Thoracic aorta (tissue), 2 donors: ENCODE measurements at regions not wholly inside any gene's neighbourhood (a gene's known extent, or its start where the extent isn't known, plus 50 kb on each side); places are given as distances from the start of the nearest gene placed in this dataset.

Experiments
- ATAC-seq: fragments of 150-250 bp; one replicate; pipeline ENCODE4 v1.8.0; 2017; ENCODE audit warnings: low read depth; ENCODE audit not compliant: insufficient number of reproducible peaks, low FRiP score
- DNase-seq: peaks from one replicate; pipeline ENCODE4 v3.0.0-alpha.2; 2020; ENCODE audit warnings: low spot score
- H3K27ac ChIP-seq, 2 donors: fragments of 200-600 bp; sonication (generic); 1 replicate in 1 of 2; 2 replicates in 1 of 2; pipeline ENCODE4 v1.5.1; 2016; ENCODE audit warnings: mild to moderate bottlenecking in 2 of 2, moderate library complexity in 2 of 2
- H3K27me3 ChIP-seq: fragments of 200-600 bp; sonication (generic); replicated peaks from 2 replicates; pipeline ENCODE4 v1.6.0; 2016; ENCODE audit warnings: mild to moderate bottlenecking; ENCODE audit not compliant: insufficient read depth
- H3K36me3 ChIP-seq: fragments of 200-600 bp; sonication (generic); one replicate; pipeline ENCODE4 v1.5.1; 2016
- H3K4me1 ChIP-seq, 2 donors: fragments of 200-600 bp; sonication (generic); 1 replicate in 1 of 2; 2 replicates in 1 of 2; pipeline versions ENCODE4 v1.5.1 to v1.6.0; 2016; ENCODE audit warnings: low read depth in 2 of 2, mild to moderate bottlenecking in 1 of 2; ENCODE audit not compliant: control insufficient read depth in 1 of 2
- H3K4me3 ChIP-seq: fragments of 200-600 bp; sonication (generic); 2 replicates; pipeline ENCODE4 v1.5.1; 2016; ENCODE audit warnings: mild to moderate bottlenecking
- H3K9me3 ChIP-seq: fragments of 200-600 bp; sonication (generic); 2 replicates; pipeline ENCODE4 v1.5.1; 2016
- TF ChIP-seq, protein P1 (sequence below): fragments of 200-600 bp; sonication (generic); IDR thresholded peaks from one replicate; pipeline ENCODE4 v1.5.1; 2019; ENCODE audit warnings: antibody characterized with exemption

DNA sequence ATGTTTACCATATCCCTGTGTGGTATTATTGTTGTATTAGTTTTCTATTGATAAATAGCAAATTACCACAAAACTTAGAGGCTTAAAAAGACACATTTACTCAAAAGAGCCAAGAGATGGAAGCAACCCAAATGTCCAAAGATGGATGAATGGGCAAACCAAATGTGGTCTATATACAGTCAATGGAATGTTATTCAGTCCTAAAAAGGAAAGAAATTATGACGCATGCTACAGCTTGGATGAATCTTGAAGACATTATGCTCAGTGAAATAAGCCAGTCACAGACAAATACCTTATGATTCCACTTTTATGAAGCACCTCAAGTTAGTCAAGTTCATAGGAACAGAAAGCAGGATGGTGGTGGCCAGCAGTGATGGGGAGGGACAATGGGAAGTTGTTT, 144.7 kb downstream of the QDPR start:
- H3K36me3 ChIP-seq, result no peaks in the 10 kb centered on the region
- ATAC-seq (no peak), DNase-seq (no peak)
- H3K27me3 ChIP-seq, result no peaks in the 10 kb centered on the region
- H3K4me1 ChIP-seq, result no peaks in the 10 kb centered on the region
- H3K27ac ChIP-seq, result no peak overlapping the region
- H3K4me3 ChIP-seq, result no peak overlapping the region
- TF ChIP-seq, protein P1, sequence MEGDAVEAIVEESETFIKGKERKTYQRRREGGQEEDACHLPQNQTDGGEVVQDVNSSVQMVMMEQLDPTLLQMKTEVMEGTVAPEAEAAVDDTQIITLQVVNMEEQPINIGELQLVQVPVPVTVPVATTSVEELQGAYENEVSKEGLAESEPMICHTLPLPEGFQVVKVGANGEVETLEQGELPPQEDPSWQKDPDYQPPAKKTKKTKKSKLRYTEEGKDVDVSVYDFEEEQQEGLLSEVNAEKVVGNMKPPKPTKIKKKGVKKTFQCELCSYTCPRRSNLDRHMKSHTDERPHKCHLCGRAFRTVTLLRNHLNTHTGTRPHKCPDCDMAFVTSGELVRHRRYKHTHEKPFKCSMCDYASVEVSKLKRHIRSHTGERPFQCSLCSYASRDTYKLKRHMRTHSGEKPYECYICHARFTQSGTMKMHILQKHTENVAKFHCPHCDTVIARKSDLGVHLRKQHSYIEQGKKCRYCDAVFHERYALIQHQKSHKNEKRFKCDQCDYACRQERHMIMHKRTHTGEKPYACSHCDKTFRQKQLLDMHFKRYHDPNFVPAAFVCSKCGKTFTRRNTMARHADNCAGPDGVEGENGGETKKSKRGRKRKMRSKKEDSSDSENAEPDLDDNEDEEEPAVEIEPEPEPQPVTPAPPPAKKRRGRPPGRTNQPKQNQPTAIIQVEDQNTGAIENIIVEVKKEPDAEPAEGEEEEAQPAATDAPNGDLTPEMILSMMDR, result no peak
- H3K9me3 ChIP-seq, result no peaks in the 10 kb centered on the region

DNA sequence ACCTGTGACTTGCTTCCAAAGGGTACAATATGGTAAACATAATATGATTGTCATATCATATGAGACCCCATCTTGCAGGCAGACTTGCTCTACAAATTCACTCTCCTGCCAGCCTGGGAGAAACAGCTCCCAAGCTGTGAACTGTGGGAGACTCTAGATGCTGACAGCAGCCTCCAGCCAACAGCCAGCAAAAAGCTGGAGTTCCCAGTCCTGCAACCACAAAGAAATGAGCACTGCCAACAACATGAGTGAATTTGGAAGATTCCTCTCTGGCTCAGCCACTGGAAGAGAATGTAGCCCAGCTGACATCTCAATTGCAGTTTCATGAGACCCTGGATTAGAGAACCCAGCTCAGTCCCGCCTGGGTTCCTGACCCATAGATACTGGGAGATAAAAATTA, 145.4 kb downstream of the QDPR start:
- H3K36me3 ChIP-seq, result no peaks in the 10 kb centered on the region
- H3K4me3 ChIP-seq, result no peak overlapping the region
- TF ChIP-seq, protein P1, result no peak
- ATAC-seq (no peak), DNase-seq (no peak)
- H3K4me1 ChIP-seq, result no peaks in the 10 kb centered on the region
- H3K27me3 ChIP-seq, result no peaks in the 10 kb centered on the region
- H3K9me3 ChIP-seq, result no peaks in the 10 kb centered on the region
- no peak overlapping the region for H3K27ac ChIP-seq

DNA sequence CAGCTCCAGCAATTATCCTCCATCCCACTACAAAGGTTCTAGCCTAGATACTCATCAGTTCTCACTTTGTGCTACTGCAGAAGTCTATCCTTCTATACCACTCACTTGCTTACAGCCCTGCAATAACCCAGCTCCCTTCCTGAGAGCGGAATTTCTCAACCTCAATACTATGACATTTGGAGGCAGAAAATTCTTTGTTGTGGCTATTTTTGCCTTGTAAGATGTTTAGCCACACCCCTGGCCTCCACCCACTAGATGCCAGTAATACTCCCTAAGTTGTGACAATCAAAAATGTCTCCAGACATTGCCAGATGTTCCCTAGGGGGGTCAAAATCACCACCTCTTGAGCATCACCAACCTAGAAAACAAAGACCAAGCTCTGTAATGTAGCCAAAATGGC, 149.5 kb downstream of the QDPR start:
- Histone ChIP-seq H3K27ac (no peak overlapping the region), H3K4me3 (no peak overlapping the region), H3K9me3 (no peaks in the 10 kb centered on the region), H3K27me3 (no peaks in the 10 kb centered on the region), H3K36me3 (no peaks in the 10 kb centered on the region), H3K4me1 (no peaks in the 10 kb centered on the region)
- TF ChIP-seq, protein P1, result no peak
- ATAC-seq, result no peak
- DNase-seq, result no peak

DNA sequence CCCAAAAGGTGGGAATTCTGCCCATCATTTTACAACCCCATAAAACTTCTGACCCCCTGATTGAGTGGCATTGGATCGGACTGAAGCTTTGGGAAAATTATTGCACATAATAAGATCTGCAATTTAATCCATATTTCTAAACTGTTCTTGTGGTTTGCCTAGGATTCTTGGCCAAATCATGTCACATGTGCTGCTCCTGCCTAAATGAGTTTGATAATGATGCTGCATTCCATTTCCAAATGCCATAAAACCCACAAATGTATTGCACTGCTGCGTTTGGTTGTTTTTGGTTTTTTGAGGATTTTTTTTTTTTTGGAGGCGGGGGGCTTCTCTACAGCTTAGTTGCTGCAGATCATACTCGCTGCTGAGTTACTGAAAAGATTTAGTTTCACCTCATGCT, 153.6 kb downstream of the QDPR start:
- DNase-seq (no peak), ATAC-seq (no peak)
- TF ChIP-seq, protein P1, result no peak
- no peak overlapping the region for H3K27ac ChIP-seq
- no peaks in the 10 kb centered on the region for H3K27me3 ChIP-seq
- H3K4me1 ChIP-seq, result no peaks in the 10 kb centered on the region
- H3K36me3 ChIP-seq, result no peaks in the 10 kb centered on the region
- no peak overlapping the region for H3K4me3 ChIP-seq
- no peaks in the 10 kb centered on the region for H3K9me3 ChIP-seq

GRCh38 chr4:17356926-17357325, 155.0 kb downstream of the QDPR start:
- TF ChIP-seq, protein P1, result no peak
- Histone ChIP-seq H3K27ac (no peak overlapping the region), H3K27me3 (no peaks in the 10 kb centered on the region), H3K4me3 (no peak overlapping the region), H3K36me3 (no peaks in the 10 kb centered on the region), H3K4me1 (no peaks in the 10 kb centered on the region), H3K9me3 (no peaks in the 10 kb centered on the region)
- DNase-seq, result no peak
- no peak for ATAC-seq
